GM10847 (cell line): ENCODE measurements at regions not wholly inside any gene's neighbourhood (a gene's known extent, or its start where the extent isn't known, plus 50 kb on each side); places are given as distances from the start of the nearest gene placed in this dataset.

Source experiments
- POLR2A ChIP-seq: IDR thresholded peaks from 2 replicates; pipeline ENCODE4 v1.6.1; 2011; ENCODE audit not compliant: insufficient read length; ENCODE audit errors: extremely low read depth

DNA sequence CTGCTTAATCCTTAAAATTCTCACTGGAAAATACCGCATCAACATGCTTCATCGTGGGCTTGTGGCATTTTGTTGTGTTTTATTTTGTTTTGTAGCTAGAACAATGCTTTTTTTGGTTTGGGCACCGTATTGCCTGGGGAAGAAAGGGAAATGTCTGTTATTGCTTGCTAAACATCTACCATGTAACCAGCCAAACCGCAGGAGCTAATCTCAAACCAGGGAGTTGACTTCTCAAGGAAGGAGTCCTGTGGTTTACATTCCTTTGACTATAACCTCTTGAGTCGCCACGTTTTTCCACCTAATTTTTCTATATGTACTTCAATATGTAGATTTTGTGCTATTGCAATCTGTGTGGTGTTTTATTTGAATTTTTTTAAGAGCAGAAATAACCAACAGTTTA, 593.5 kb upstream of the SOX9 start:
- no peak for TF ChIP-seq POLR2A

DNA sequence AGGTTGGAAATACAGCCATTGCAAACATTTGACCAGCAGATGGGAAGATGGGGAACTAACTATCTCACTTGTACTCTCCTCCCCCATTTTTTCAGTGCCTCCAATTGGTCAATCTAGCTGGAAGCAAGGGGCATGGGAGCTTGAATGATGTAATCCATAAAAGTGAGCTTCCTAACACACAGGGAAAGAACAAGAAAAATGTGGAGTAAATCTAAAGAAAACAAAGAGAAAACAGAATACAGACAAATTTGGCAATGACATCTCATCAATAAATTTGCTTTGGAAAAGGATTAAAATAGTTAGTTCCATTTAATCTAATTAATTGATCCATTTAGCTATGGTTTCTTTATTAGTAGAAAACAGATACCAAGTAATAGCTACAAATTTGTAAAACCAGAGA, 592.6 kb upstream of the SOX9 start:
- no peak for TF ChIP-seq POLR2A

DNA sequence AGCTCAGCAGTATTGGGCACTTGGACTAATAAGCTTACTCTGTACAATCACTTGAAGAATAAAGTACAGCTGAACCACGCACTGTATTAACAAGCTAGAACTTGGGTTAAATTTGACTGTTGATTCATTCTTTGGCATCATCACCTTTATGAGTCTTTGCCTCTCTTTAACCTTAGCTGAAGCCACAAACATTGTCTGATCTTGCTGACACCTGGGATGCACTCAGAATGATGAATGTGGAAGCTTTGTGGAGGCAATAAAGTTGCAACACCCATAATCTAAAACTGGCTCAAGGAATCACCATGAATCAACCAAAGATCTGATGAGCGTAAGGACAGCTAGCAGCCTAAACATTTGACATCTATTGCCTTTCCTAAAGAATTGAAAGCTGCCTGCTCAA, 590.6 kb upstream of the SOX9 start:
- no peak for TF ChIP-seq POLR2A

DNA sequence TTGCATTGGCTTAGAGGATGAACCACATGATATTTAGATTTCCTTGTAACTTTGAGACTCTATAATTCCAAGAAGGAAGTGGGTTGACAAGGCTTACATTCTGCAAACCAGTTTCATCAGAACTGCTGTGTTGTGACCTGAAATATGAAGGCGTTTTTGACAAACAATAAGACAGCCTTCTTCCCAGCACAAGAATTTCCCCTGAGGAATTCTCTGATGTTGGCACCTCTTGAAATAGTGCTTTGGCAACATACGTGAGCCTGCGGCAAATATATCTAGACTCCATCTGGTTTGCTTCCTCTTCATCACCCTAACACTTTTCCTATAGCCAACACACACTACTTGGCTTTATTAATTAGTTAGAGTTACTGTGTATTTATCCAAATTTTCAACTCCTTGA, 585.5 kb upstream of the SOX9 start:
- no peak for TF ChIP-seq POLR2A

DNA sequence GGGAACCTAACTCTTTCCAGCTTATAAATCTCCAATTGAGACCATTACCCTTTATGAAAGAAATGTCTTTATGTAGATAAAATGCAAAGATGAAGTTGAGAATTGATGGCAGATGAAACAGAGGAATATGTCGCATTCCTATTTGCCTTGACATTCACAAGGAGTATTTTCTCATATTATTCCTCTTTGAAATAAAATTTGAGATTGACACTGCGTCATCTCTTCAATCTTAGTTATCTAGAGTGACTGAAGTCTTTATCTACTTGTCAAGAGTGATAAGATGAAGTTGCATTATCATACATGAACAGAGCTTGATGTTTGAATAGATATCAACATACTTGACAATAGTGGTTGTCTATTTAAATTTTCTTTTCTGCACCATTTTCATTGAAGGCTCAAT, 574.4 kb upstream of the SOX9 start:
- TF ChIP-seq POLR2A, result no peak

DNA sequence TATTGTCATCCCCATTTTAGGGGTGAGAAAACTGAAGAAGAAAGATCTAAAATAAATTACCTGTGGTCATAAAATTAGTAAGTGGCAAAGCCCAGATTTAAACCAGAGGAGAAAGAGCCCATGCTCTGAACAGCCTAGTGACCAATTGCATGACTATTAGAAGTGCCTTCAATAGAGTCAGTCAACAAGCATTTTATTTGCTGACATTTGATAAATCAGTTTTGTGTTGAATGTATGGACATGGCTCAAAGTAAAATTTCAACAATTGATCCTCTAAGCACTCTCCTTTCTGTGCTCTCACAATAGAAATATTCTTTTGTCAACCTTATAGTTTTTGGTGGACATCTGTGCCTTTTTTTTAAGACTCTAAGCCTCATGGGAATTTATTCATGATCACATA, 572.9 kb upstream of the SOX9 start:
- no peak for TF ChIP-seq POLR2A

DNA sequence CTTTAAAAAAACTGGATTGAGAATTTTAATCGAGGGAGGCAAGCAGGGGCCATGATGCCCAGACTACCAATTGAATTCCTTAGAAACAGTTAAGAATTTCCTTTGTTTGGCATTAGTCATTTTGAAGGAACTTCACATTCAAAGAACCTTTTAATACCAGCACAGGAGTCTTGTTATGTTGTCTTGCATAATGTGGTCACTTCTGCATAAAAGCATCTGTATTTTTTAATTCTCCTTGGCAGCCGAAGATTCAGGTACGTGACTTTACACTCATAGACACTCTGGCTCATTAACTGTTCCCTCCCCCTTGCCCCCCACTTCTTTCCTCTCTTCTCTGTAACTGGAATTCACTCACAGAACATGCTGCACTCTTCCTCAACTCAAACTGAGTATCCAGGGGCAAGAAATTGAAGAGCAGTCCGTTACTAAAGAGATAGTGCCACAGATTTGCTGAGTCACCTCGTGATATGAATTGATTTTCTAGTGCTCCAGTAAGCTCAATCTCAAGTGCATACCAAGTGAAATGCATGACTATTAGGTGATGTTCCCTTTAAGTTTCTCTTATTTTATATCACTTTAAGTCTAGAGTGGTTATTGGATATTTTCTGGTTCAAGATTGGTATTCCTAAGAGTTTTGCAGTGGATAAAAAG, 572.2 kb upstream of the SOX9 start:
- no peak for TF ChIP-seq POLR2A

DNA sequence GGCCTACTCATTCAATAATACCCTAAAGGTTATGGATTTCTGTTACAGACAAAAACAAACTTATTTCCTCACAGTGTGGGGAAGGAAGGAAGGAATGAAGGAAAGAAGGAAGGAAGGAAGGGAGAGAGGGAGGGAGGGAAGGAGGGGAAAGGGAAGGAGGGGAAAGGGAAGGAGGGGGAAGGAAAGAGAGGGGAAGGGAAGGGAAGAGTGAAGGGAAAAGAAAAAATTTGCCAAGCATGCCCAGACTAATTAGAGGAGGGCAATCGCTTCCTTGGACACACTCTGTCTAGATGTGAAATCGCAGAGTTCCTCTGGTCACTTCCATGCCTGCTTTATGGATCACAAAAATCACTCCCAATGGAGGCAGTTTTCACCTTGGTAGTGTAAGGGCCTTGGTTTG, 570.1 kb upstream of the SOX9 start:
- TF ChIP-seq POLR2A, result no peak

DNA sequence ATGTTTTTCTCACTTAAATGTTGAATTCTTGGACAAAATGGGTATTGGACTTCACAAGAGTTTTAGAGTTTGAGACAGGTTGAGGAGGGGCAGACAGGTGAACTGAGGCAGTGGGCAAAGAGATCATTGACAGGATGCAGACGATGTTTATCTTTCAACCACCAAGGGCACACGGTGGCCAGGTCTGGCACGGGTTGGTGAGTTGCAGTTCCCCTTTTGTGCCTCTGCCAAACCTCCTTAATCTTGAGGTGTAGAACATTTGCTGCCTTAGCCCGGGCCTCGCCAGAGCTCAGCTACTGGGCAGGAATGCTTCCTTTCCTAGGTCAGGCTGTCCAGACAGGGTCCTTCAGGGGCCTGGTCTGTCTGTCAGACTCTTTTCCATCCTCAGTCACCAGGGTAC, 567.4 kb upstream of the SOX9 start:
- no peak for TF ChIP-seq POLR2A

DNA sequence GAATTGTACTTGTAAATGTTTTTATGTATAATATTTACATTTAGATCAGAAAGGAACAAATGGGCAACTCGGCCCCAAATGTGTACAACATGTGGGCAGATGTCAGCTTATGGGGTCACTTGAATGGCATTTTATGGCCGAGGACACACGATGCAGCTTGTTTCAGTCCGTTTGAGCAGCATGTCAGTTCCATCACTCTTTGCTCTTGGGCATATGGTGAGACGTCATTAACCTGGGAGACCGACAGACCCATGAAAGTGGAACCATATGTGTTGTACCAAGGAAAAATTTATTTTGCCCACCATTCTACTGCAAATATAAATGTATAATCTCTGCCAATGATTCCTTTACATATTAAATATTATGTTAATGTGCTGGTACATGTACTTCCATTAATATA, 561.9 kb upstream of the SOX9 start:
- TF ChIP-seq POLR2A, result no peak

DNA sequence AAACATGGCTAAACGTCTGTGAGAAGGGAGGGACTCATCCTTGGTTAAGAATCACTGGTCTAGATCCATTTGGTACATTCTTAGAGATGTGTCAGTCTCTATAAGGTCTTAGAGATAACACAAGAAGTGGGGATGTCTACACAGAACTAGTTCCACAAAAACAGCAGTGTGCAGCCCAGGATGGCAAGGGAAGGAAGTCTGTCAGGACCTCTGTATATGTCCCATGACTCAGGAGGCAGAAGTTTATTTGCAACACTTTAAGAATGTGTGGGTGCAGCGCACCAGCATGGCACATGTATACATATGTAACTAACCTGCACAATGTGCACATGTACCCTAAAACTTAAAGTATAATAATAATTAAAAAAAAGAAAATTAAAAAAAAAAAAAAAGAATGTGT, 548.5 kb upstream of the SOX9 start:
- no peak for TF ChIP-seq POLR2A

DNA sequence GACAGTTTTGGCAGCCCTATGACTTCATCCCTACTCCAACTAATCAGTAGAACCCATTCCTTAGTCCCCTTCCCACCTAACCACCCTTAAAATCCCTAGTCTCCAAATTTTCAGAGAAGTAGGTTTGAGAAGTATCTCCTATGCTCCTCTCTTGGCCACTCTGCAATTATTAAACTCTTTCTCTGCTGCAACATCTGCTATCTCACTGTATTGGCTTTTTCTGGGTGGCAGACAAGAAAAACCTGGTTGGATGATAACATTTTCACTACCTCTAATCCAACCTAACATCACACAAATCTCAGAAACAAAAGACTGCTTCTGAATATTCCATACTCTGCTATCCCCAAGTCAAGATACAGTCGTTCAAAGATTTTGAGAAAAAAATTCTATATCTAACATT, 542.4 kb upstream of the SOX9 start:
- no peak for TF ChIP-seq POLR2A

DNA sequence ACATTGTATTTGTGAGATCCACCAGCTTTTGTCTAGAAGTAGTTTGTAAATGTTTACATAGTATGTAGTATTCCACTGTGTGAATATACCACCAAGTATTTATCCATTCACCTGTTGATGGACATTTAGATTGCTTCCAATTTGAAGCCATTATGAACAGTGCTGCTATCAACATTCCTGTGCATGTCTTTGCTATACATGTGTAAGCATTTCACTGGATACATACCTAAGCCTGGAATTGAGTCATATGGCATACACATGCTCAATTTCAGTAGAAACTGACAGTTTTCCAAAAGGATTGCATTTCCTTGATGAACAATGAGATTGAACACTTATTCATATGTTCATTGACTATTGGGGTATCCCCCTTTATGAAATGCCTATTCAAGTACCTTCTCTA, 540.6 kb upstream of the SOX9 start:
- TF ChIP-seq POLR2A, result no peak

DNA sequence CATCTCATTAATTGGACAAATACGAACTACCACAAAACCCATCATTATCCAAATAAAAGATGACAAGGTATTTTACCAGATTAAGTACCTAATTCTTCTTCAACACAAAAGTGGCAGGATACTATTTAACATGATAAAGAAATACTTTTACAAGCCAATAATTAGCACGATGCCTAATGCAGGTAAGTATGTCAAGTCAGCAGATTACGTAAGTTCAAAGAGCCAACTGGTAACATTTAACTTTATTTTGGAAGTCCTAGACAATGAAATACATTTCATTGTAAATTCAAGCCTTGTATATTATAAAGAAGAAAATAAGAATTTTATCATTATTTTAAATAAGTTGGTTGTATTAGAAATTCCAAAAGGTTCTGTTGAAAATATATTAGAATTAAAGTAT, 535.3 kb upstream of the SOX9 start:
- no peak for TF ChIP-seq POLR2A

DNA sequence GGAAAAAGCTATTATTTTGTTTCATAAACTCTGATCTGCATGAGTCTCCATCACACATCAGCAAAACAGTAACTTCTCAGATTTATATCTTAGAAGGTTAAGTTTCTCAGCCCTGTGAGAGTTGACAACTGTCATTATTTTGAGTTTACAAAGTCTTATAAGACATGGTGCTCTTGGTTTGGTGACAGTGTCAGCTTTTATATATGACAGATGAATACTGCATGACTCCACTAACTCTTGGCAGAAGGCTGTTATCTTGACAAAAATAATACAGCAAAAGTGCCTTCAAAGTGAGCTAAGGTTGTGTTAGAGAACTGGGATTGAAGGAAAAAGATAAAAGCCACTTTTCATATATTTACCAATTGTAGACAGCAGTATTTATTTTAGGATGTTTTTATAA, 528.4 kb upstream of the SOX9 start:
- no peak for TF ChIP-seq POLR2A

DNA sequence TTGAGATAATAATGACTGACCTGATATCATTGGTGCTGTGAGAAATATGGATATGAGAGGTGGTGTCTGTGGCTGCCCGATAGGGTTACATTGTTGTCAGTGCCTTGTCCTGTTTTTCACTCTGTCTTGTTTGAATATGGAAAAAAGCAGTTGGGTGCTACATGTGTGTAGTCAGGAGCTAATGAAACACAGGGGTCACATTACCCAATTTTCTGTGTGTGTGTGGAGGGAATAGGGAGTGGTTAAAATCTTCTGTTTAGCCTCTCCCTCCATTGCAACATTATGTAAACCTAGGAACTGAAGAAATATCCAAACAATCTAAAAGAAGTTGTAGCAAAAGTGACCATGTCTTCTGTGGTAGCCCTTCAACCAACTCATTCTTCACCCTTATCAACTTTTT, 527.7 kb upstream of the SOX9 start:
- TF ChIP-seq POLR2A, result no peak

DNA sequence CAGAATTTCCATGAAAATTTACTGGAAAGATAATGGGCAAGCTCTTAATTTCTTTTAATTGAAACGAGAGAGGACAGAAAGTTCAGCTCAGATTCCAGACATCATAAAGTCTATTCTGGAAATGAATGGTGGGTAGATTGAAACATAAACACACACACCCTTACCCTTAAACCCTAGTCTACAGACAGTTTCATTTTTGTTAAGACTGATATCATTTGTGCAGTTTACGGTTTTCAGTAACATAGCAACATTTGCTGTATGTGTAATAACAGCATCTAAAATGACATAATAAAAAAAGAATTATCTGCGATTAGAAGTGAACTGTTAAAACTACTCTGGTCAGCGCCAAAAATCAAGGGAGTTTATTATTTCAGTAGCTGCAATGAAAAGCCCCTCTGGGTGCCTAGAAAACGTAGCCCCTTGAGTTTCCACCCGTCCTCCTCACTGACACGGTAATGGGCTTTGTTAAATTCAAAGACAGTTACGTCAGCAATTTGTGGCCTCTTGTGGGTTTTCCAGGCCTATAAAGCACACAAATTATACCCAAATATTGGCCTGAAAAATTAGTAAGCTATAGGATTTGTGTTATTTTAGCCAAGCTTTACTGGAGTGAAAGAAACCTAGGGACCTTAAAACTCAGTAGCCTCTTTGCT, 520.6 kb upstream of the SOX9 start:
- no peak for TF ChIP-seq POLR2A
